ENCODE measurements at regions not wholly inside any gene's neighbourhood (a gene's known extent, or its start where the extent isn't known, plus 50 kb on each side); places are given as distances from the start of the nearest gene placed in this dataset.
"Not testable (repeated sequence)": the region's sequence is repeated elsewhere in the genome, so short reads cannot be mapped to it uniquely, and the experiment has no call there.

GRCh38 chr3:87792534-87793336 is 266.1 kb downstream of the CGGBP1 start, which contains the start of gene HTR1F:
Gene HTR1F, plus strand, starts transcription at chr3:87792706.
- intact Hi-C loops (cut with DNase I): no loop called here
- TF ChIP-seq POLR2A (IDR thresholded peaks at IDR 0.05) (no peak), CTCF (IDR thresholded peaks at IDR 0.05) (peak in 1 of 7 experiments; percentile 16)
- Histone ChIP-seq H3K4me3 (peak within 1 kb of the TSS in 1 of 2 donors; percentile 36), H3K36me3 (replicated peaks in 1 of 2; ENCODE audit: insufficient read depth in 1 of 2, low read depth in 2 of 2) (no peaks in the 10 kb centered on the region), H3K4me1 (peaks cover 16% of the 10 kb centered on the region), H3K27me3 (peaks cover 0 to 4% of the 10 kb centered on the region in 2 donors), H3K27ac (peak within 1 kb of the TSS in 1 of 4 donors; percentile 8), H3K9me3 (no peaks in the 10 kb centered on the region)
- ATAC-seq (peak; percentile 58), DNase-seq (peak in 2 of 4 donors; percentile 22 to 48)
- 0 to 1% methylated on average over 55 to 61 of the region's 62 CpGs for WGBS, 2 donors

GRCh38 chr3:87792198-87792533 is 266.6 kb downstream of the CGGBP1 start:
- Histone ChIP-seq H3K4me1 (peaks cover 16% of the 10 kb centered on the region), H3K27me3 (peaks cover 0 to 4% of the 10 kb centered on the region in 2 donors)
- WGBS, 2 donors: 9 to 14% methylated on average over 10 of the region's 10 CpGs

GRCh38 chr3:87791248-87792027 is 267.4 kb downstream of the CGGBP1 start:
- Histone ChIP-seq H3K27me3 (peaks cover 0 to 4% of the 10 kb centered on the region in 2 donors), H3K9me3 (no peaks in the 10 kb centered on the region), H3K4me3 (no peak overlapping the region), H3K27ac (no peak overlapping the region), H3K4me1 (peaks cover 16% of the 10 kb centered on the region), H3K36me3 (replicated peaks in 1 of 2; ENCODE audit: insufficient read depth in 1 of 2, low read depth in 2 of 2) (no peaks in the 10 kb centered on the region)
- intact Hi-C loops (cut with DNase I): no loop called here
- TF ChIP-seq CTCF (IDR thresholded peaks at IDR 0.05) (no peak), POLR2A (IDR thresholded peaks at IDR 0.05) (no peak)
- no peak for DNase-seq
- no peak for ATAC-seq
- 68 to 72% methylated on average over 9 of the region's 9 CpGs for WGBS, 2 donors

More at GRCh38 chr3:87792198-87792533, 266.6 kb downstream of the CGGBP1 start:
- H3K36me3 ChIP-seq (replicated peaks in 1 of 2; ENCODE audit: insufficient read depth in 1 of 2, low read depth in 2 of 2): no peaks in the 10 kb centered on the region
- H3K27ac ChIP-seq: peak overlapping the region in 1 of 4 donors; percentile 8
- H3K4me3 ChIP-seq: peak overlapping the region in 1 of 2 donors; percentile 36
- TF ChIP-seq CTCF (IDR thresholded peaks at IDR 0.05) (no peak), POLR2A (IDR thresholded peaks at IDR 0.05) (no peak)
- H3K9me3 ChIP-seq: no peaks in the 10 kb centered on the region
- DNase-seq (no peak), ATAC-seq (no peak)
- intact Hi-C loops (cut with DNase I): no loop called here

- 66 to 70% methylated on average over 3 of the region's 3 CpGs for WGBS, 2 donors
- DNase-seq; intact Hi-C loops (cut with DNase I); H3K27me3 ChIP-seq; H3K36me3 ChIP-seq (replicated peaks in 1 of 2; ENCODE audit: insufficient read depth in 1 of 2, low read depth in 2 of 2); H3K9me3 ChIP-seq; ATAC-seq; H3K27ac ChIP-seq; H3K4me3 ChIP-seq: not testable (repeated sequence)
- H3K4me1 ChIP-seq: peaks cover 16% of the 10 kb centered on the region
Measured at GRCh38 chr3:87789049-87789448, 269.8 kb downstream of the CGGBP1 start.

- H3K36me3 ChIP-seq (replicated peaks in 1 of 2; ENCODE audit: insufficient read depth in 1 of 2, low read depth in 2 of 2): no peaks in the 10 kb centered on the region
- intact Hi-C loops (cut with DNase I): no loop called here
- no peak overlapping the region for H3K27ac ChIP-seq
- H3K4me3 ChIP-seq: no peak overlapping the region
- H3K4me1 ChIP-seq: peaks cover 16% of the 10 kb centered on the region
- 63 to 80% methylated on average over 4 of the region's 4 CpGs for WGBS, 2 donors
- no peak for ATAC-seq
- no peak for TF ChIP-seq POLR2A (IDR thresholded peaks at IDR 0.05)
- TF ChIP-seq CTCF (IDR thresholded peaks at IDR 0.05): no peak
- no peak for DNase-seq
- H3K27me3 ChIP-seq: peaks cover 0 to 4% of the 10 kb centered on the region in 2 donors
- no peaks in the 10 kb centered on the region for H3K9me3 ChIP-seq
Measured at GRCh38 chr3:87788516-87788915, 270.3 kb downstream of the CGGBP1 start.

Measured in body of pancreas (tissue), 4 donors.